Activated CD8-positive, alpha-beta T cell treated with anti-CD3 and anti-CD28 coated beads for 36 hours (primary cell): ENCODE measurements at regions not wholly inside any gene's neighbourhood (a gene's known extent, or its start where the extent isn't known, plus 50 kb on each side); places are given as distances from the start of the nearest gene placed in this dataset.

ENCODE experiments used
- ATAC-seq: fragments of 200-7000 bp; cut with Tn5 transposase; one replicate; pipeline ENCODE4 v1.10.0; 2021; ENCODE audit warnings: mild to moderate bottlenecking, moderate library complexity
- CTCF ChIA-PET: fragments of 350-600 bp; sonication (Branson Sonifier 250); formaldehyde crosslinking; loops from one replicate; lab custom pipeline; 2021; ENCODE audit warnings: antibody characterized with exemption; lab: Charles Lee
- POLR2A ChIA-PET: fragments of 350-600 bp; sonication (Branson Sonifier 250); formaldehyde crosslinking; loops from one replicate; lab custom pipeline; 2021; ENCODE audit warnings: antibody characterized with exemption; lab: Charles Lee
- DNase-seq: peaks from one replicate; pipeline ENCODE4 v3.0.0-alpha.2; 2020
- H3K27ac Mint-ChIP-seq: one replicate; pipeline ENCODE4 v1.8.0; 2021; ENCODE audit warnings: mild to moderate bottlenecking, mixed read lengths
- H3K27me3 Mint-ChIP-seq: one replicate; pipeline ENCODE4 v1.8.0; 2021; ENCODE audit warnings: mixed read lengths
- H3K36me3 Mint-ChIP-seq: one replicate; pipeline ENCODE4 v1.8.0; 2021; ENCODE audit warnings: low read depth, mixed read lengths
- H3K4me1 Mint-ChIP-seq: one replicate; pipeline ENCODE4 v1.8.0; 2021; ENCODE audit warnings: low read depth, mixed read lengths
- H3K4me3 Mint-ChIP-seq: one replicate; pipeline ENCODE4 v1.8.0; 2021; ENCODE audit warnings: mild to moderate bottlenecking, moderate library complexity, mixed read lengths
- H3K9me3 Mint-ChIP-seq: one replicate; pipeline ENCODE4 v1.8.0; 2021; ENCODE audit warnings: mixed read lengths
- intact Hi-C: fragments of 100-400 bp; cut with micrococcal nuclease; formaldehyde crosslinking; loops from one replicate; pipeline ENCODE4 v1.10.0; 2022
- TF ChIP-seq, protein P1 (sequence below): fragments of 200-600 bp; IDR thresholded peaks from one replicate; pipeline ENCODE4 v1.8.0; 2022; ENCODE audit warnings: antibody characterized with exemption, mild to moderate bottlenecking

GRCh38 chr14:95818581-95818980, 58.1 kb upstream of the TUNAR start:
- no peak for ATAC-seq
- ChIA-PET POLR2A (no interaction called here), CTCF (no interaction called here)
- Mint-ChIP-seq H3K9me3 (no peaks in the 10 kb centered on the region), H3K27ac (no peak overlapping the region), H3K4me3 (no peak overlapping the region), H3K27me3 (peaks cover 27% of the 10 kb centered on the region), H3K36me3 (no peaks in the 10 kb centered on the region), H3K4me1 (no peaks in the 10 kb centered on the region)
- DNase-seq = no peak
- TF ChIP-seq, protein P1, sequence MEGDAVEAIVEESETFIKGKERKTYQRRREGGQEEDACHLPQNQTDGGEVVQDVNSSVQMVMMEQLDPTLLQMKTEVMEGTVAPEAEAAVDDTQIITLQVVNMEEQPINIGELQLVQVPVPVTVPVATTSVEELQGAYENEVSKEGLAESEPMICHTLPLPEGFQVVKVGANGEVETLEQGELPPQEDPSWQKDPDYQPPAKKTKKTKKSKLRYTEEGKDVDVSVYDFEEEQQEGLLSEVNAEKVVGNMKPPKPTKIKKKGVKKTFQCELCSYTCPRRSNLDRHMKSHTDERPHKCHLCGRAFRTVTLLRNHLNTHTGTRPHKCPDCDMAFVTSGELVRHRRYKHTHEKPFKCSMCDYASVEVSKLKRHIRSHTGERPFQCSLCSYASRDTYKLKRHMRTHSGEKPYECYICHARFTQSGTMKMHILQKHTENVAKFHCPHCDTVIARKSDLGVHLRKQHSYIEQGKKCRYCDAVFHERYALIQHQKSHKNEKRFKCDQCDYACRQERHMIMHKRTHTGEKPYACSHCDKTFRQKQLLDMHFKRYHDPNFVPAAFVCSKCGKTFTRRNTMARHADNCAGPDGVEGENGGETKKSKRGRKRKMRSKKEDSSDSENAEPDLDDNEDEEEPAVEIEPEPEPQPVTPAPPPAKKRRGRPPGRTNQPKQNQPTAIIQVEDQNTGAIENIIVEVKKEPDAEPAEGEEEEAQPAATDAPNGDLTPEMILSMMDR = no peak
- intact Hi-C loops = no loop called here

DNA sequence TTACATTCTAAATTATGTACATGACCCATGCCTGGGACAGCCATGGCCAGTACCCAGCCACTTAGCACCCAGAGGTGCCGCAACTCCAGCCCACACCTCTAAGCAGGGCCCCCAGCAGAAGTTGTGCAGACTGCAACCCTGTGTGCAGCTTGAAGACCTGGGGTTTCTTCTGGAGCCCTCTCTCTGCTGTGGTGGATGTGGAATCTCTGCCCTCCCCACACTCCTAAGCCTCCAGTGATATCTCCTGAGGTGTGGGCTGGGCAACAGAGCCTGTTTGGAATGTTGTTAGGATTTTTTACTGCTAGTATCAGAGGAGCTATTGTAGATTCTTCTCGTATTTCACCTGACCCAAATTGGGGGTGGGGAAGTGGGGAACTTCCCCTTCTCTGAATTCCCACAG, 59.4 kb upstream of the TUNAR start:
- intact Hi-C loops = no loop called here
- POLR2A ChIA-PET = no interaction called here
- no peaks in the 10 kb centered on the region for H3K4me1 Mint-ChIP-seq

DNA sequence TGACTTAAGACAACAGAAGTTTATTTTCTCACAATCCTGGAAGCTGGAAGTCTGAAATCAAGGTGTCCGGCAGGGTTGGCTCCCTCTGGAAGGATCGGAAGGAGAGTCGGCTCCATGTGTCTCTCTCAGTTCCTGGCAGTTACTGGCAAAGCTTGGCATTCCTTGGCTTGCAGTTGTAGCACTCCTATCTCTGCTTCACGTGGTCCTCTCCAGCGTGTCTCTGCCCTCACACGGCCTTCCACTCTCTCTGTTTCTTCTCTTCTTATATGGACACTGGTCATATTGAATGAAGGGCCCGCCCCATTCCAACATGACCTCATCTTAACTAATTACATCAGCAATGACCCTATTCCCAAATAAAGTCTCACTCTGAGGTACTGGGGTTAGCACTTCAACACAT, 60.1 kb upstream of the TUNAR start:
- ChIA-PET POLR2A (no interaction called here), CTCF (no interaction called here)
- TF ChIP-seq, protein P1 = no peak
- Mint-ChIP-seq H3K4me1 (no peaks in the 10 kb centered on the region), H3K4me3 (no peak overlapping the region), H3K9me3 (no peaks in the 10 kb centered on the region), H3K27me3 (peaks cover 21% of the 10 kb centered on the region), H3K36me3 (no peaks in the 10 kb centered on the region), H3K27ac (no peak overlapping the region)
- ATAC-seq (no peak), DNase-seq (no peak)
- intact Hi-C loops = no loop called here

More for the DNA sequence above, 59.4 kb upstream of the TUNAR start:
- H3K4me3 Mint-ChIP-seq = no peak overlapping the region
- TF ChIP-seq, protein P1 = no peak
- no peaks in the 10 kb centered on the region for H3K36me3 Mint-ChIP-seq
- CTCF ChIA-PET = no interaction called here
- H3K9me3 Mint-ChIP-seq = no peaks in the 10 kb centered on the region
- DNase-seq = no peak
- no peak overlapping the region for H3K27ac Mint-ChIP-seq
- ATAC-seq = no peak
- peaks cover 22% of the 10 kb centered on the region for H3K27me3 Mint-ChIP-seq

DNA sequence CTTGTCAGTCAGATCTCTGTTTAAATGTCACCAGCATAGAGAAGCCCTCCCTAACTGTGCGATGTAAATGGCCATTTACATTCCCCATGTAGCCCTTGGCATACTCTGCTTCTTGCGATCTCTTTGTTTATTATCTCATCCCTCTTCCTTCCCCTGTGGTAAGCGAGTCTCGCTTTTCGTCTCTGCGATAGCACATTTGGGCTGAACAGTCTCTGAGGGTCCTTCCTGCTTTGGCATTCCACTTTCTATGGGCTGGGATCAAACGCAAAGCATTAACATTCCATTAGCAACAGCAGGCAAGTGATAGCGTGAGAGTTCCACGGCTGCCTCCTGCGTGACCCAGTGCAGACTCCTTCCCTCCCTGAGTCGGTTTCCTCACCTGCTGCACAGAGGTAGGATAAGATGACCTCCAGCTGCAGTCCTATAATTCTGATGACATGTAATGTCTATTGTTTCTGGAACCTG, 61.4 kb upstream of the TUNAR start:
- H3K36me3 Mint-ChIP-seq = no peaks in the 10 kb centered on the region
- H3K4me3 Mint-ChIP-seq = no peak overlapping the region
- no peaks in the 10 kb centered on the region for H3K4me1 Mint-ChIP-seq
- ATAC-seq (no peak), DNase-seq (no peak)
- no peak overlapping the region for H3K27ac Mint-ChIP-seq
- H3K9me3 Mint-ChIP-seq = no peaks in the 10 kb centered on the region
- TF ChIP-seq, protein P1 = no peak
- ChIA-PET CTCF (no interaction called here), POLR2A (no interaction called here)
- intact Hi-C loops = no loop called here
- peaks cover 13% of the 10 kb centered on the region for H3K27me3 Mint-ChIP-seq

DNA sequence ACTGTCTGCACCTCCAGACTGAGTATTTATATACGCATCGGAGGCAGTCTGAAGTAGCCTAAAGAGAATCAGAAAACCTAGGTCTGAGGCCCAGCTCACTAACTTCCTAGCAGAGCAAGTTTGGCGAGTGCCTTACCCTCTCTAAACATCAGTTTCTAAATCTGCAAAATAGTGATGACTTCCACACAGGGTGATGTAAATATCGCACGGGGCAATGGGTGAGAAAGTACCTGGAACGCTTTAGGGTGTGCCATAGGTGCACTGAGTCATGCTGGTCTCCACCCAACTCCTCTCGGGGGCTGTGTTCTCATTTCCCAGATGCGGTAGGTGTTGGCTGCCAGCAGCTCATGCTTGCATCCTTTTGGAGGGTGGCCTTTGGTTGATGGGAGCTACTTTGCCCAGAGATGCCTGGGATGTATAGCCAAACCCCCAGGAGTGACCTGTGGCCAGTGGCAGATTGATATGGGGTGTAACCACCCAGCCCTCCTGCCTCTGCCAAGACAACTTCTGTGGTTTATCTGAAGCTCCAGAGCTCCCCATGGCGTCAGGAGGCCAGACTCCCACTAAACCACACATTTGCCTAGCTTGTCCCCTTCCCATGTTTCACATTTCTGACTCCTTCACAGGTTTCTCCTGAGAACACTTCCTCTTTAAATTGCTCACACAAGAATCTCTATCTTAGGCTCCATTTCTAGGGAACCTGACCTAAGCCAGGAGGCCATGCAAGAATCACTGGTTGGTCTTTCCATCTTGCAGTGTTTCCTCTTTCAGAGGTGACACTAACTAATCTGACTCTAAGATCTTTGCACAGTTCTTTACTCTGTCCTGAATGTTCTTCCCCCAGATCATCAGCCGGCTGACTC, 62.0 kb upstream of the TUNAR start:
- Mint-ChIP-seq H3K27me3 (peaks cover 14% of the 10 kb centered on the region), H3K4me3 (no peak overlapping the region), H3K4me1 (no peaks in the 10 kb centered on the region)

More for the DNA sequence above, 62.0 kb upstream of the TUNAR start:
- TF ChIP-seq, protein P1 = no peak
- no peaks in the 10 kb centered on the region for H3K36me3 Mint-ChIP-seq
- ChIA-PET POLR2A (no interaction called here), CTCF (no interaction called here)
- H3K27ac Mint-ChIP-seq = no peak overlapping the region
- ATAC-seq = no peak
- intact Hi-C loops = no loop called here
- no peaks in the 10 kb centered on the region for H3K9me3 Mint-ChIP-seq
- DNase-seq = no peak
